Left lobe of liver (tissue), 2 donors: ENCODE measurements at regions not wholly inside any gene's neighbourhood (a gene's known extent, or its start where the extent isn't known, plus 50 kb on each side); places are given as distances from the start of the nearest gene placed in this dataset.

Experiments
- ATAC-seq: fragments of 200-7000 bp; cut with Tn5 transposase; one replicate; pipeline ENCODE4 v1.9.1; 2020; ENCODE audit warnings: mild to moderate bottlenecking, moderate library complexity
- DNase-seq: peaks from one replicate; pipeline ENCODE4 v3.0.0-alpha.2; 2020; ENCODE audit warnings: low spot score
- donor health status: DM: no; HTN: no; CAD: no; lungs with moderate emphysema.
- donor health status: DM: no; HTN: yes; CAD: no.

DNA sequence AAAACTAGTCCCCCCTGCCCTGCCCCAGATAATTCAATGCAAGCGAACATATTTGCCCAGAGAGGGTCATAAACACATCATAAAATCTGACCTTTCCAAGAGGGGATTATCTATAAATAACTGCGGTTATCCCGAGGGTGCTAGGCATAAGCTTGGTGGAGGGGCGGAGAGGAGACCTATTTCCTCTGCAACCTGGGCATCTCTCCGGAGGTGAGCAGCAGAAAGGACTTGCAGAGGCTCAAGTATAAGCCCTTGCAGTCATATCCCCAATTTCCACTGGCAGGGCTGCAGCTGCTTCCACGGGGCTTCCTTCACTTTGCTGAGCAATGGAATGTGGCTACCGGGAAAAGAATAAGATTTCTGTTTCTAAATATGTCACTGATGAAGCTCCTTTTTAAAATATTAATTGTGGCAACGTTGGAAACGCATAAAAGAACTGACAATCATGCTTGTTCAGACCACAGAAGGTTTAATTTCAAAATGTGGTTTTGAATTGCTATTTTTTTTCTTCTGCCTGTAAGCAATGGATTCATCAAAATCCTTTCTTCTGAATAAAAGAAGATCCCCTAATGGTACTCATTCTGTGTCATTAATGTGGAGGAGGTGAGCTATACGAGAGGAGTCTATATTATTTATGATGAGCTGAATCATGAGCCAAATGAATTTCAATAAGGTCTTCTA lies 268.9 kb upstream of the ATP2B1 start:
- ATAC-seq = no peak
- DNase-seq = no peak

DNA sequence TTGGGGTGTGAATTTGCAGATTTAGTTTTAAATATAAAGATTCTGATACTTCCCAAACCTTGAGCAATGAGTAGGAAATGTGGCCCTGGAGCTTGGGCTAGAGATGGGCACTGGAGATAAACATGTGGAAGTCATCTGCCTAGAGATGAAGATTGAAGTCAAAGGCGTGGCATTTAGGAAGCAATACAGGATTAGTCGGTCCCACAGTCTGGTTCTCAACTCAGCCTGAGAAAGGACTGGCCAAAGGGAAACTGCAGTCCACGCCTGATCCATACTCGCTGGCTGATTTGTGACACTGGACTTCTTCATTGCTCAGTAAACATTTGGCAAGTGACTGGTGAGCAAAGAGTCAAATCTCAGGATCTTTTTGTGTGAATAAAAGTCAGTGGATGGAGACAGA lies 268.2 kb upstream of the ATP2B1 start:
- DNase-seq (no peak), ATAC-seq (no peak)

DNA sequence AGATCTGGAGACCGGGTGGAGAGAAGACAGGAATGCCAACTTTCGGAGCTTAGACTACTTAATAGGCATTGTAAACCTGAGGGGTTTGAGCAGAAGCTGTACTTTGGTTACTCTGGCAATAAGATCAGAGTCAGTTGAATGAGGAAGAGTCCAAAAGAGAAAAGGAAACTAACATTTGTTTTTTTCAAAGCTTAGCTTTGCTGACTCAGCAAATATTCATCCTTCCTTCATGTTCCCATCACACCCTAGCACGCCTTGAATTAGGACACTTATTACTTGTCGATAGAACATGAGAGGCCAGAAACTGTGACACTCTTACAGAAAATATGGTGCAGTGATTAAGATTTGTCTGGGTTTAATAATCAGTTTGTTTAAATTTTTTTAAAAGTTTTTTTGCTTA lies 266.9 kb upstream of the ATP2B1 start:
- DNase-seq (no peak), ATAC-seq (no peak)

DNA sequence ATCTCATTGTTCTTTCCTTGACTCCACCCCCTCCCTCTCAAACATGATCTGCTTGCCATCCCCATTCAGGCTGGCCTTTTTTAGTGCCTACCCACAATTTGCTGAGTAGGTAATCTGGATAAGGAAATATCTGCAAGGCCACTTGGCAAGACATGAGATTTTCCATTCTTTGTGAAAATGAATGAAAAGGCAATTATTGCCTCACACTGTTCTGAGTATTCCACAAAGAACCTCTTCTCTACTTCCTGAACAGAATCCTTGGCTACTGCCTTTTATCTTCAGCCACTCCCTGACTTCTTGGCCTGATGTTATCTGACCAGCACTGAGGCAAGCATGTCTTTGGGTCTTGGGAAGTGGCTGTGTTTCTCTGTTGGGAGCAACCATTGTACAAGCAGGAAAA lies 263.2 kb upstream of the ATP2B1 start:
- ATAC-seq (peak; percentile 37), DNase-seq (no peak)

DNA sequence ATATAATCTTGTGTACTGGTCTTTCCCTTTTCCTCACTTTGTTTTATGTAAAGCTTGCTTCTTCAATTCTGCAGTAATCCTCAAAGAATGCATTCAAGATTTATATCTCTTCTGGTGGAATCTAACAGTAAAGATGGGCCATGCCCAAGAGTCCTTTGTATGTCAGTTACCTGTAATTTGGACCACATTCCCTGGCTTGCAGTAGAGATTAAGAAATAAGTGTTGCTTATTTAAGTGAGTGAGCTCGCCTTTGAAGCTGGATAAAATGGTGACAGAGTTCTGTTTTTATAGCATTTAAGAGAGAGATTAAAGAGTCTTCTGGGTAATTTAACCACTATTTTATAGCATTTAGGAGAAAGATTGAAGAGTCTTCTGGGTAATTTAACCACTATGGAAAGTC lies 262.1 kb upstream of the ATP2B1 start:
- ATAC-seq (no peak), DNase-seq (no peak)

DNA sequence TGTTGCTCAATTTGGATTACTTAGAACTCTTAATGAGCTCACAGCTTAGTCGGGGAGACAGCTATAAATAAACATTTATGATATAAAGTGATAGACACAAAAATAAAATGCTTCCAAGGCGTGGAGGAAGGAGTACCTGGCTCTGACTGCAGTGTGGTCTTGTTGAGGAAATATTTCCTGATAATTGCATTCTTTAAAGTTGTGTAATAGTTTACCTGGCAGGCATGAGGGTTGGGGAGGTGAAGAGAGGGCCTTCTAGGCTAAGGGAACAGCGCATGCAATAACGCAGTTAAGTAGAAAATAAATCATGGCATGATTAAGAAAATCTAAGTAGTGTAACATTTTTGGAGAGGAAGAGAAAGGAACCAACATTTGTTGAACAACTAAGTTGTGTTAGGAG lies 260.5 kb upstream of the ATP2B1 start:
- no peak for ATAC-seq
- no peak for DNase-seq

DNA sequence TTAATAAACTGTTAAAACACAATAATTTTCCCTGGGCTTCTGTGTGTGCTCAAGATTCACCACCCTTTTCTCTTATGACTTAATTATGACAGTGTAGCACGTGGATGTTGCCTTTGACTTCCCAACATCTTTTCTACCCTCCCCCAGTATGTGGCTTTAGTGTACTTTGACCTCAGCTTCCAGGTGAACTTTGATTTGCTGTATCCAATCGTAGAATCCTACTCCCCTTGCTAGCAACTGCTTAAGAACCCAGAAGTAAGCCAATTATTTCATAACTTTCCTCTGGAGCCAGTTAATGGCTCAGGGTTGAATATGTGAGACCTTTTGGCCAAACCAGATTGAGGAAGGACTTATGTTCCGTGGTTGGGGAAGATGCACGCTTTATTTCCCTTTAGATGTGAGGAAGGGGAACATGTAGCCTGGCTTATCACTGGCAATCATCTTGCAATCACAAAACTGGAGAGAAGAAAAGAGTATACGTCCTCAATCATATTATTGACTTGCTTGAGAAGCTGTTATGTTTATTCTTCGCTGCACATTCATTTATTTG lies 259.6 kb upstream of the ATP2B1 start:
- ATAC-seq (no peak), DNase-seq (no peak)

DNA sequence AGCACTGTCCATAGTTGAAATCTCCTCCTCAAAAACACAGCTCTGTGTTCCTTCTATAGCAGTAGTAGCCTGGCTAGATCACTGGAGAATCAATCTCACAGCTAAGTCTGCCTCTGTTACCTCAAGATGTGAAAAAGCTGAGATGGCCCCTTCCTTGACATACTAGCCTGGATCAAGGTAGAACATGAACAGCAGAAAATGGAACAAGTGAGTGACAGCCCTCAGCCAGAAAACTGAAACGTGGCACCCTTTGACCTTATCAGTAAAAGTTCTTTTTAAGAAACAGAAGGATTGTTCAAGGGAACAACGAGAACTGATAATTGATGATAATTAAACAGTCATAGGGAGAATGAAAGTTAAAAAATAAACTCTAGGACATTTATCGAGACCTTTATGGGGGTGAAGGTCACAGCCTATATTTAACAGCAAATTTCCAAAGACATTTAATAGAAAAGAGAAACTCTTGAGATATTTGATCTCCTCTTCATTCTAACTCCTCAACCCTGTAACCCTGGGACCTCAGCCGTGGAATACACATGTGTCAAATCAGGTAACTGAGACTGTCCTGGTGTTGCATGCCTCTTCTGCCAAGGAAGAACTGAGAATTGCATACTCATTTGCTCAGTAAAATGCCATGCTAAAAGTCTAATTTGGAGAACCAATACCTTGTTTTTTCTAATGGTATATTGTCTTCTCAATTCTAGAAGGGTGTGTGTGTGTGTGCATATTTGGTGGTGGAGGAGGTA lies 258.0 kb upstream of the ATP2B1 start:
- no peak for ATAC-seq
- no peak for DNase-seq

DNA sequence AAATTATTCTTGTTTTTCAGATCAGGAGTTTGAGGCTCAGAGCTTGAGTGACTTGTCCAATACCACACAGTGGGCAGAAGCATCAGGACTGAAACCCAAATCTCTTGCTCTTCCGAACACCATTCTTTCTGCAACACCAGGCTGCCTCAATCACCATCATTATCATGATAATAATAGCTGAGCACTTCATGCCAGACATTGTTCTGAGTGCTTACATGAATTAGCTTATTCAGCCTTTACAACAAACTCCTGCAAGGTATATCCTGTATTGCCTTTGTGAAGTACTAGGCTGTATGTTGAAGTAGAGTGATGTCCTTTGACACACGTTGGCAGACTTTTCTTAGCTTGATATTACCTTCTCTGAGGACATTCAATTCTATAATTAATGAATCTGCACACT lies 257.4 kb upstream of the ATP2B1 start:
- no peak for ATAC-seq
- DNase-seq = no peak

DNA sequence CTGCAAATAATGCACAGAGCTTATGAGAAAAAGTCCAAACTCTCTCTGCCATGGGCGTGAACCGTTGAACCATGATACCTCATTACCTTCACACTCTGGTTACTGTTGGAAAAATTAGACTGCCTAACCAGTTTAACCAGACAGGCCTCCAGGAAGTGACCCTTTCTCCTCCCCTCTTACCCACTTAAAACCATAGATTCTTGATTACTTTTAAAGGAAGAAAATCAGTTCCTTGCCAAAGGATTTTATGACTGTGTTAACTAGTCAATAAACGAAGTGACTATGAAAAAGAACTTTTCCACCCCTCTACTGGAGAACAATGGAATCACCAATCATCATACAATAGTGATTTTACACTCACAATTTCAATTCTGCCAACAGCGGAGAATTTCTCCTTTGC lies 254.0 kb upstream of the ATP2B1 start:
- ATAC-seq (no peak), DNase-seq (no peak)

DNA sequence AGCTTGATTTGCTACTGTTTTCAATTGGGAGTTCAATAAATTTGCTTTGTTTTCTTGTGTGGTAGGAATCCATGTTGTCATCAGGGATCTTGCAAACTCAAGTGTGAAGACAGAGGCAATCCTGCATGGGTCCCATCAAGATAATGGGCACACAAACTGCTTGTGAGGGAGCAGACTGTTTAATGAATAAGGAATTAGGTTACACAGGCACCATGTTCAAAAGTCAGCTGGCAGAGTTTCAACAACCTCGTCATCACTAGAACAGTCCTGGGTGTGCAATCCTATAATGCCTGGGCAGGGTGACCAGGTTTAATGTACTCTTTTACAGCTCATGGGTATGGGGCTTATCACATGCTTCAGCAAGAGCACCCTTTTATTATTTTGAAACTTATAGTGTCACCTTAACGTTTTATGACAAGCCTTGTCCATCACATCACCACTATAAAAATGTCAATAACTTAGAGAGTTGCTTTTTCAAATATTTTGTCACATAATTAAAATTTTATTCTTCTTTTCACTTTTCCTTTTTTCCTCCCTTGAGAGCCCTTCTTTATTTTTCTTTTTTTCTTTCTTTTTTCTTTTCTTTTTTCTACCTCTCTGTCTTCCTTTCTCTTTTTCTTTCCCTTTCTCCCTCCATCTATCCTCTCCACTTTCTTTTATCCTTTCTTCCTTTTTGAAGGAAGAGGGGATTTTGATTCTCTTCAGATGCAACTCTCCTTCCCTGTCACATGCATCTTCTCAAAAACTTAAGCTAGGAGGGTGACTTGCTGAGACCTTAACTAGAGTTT lies 252.2 kb upstream of the ATP2B1 start:
- DNase-seq = no peak
- ATAC-seq = no peak

DNA sequence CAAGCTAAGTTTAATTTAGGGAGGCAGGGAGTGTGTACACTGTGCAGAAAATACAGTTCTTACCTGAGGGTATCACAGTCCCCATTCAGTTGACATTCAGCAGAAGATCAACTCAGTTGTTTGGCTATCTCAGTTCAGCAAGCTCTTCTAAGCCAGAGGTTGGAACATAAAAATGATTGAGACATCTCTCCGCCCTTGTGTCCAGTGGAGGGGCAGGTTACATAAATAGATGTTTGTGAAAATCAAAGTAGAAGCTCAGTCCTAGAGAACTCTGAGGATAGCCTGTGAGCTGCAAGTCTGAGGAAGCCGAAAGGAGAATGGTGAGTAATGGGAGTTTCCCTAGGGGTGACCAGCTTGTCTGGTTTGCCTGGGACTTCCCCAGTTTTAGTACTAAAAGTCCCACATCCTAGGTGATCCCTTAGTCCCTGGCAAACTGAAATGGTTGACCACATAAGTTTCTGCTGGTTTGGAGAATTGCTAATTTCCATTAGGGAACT lies 251.4 kb upstream of the ATP2B1 start:
- ATAC-seq = no peak
- no peak for DNase-seq

DNA sequence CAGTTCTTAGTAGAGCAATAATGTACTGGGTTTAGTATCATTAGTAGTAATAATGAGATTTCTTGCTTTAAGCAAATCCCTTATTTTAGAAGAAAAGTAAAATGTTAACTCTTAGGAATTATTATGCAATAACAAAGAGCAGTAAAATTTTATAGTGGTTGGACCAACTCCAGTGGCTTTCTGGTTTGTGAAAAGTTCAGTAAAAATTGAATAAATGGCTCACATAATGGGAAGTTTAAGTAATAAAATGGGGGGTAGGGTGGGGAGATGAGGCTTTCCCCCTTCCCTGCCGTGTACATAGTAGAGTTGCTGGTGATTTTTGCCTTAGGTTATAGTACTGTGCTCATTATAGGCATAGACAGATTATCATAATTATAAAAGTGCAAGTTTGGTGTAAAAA lies 250.5 kb upstream of the ATP2B1 start:
- ATAC-seq = no peak
- DNase-seq = no peak

DNA sequence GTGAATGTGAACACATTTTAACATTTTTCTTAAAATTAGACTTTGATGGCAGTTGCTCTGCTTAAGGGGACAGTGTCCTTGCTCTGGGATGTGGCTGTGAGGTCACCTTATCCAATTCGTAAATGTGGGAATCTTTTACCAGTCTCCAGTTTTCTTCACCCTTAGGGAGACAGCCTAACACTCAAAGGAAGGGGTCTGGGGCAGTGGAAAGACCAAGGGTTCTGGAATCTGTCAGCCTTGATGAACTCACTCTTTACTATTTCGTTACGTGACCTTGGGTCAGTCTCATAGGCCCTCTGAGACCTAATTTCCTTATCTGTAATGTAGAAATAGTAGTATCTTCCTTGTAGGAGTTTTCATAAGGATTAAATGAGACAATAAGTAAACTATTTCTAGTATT lies 245.6 kb upstream of the ATP2B1 start:
- DNase-seq (no peak), ATAC-seq (no peak)

DNA sequence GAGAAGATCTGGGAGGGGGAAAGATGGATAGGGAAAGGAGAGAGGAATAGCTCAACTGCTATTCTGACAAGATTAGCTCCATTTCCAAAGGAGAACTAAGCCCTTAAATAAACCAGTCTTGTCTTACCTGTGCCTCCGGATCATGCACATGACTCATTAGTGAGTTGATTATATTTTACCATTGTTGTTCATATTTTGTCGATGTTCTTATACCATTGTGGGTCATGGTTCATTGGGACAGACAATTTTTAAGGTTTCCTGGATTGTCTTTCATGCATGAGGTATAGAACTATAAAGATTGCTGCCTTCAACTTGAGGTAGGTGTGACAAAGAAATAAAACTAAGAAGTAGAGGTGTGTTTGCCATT lies 243.0 kb upstream of the ATP2B1 start:
- ATAC-seq (no peak), DNase-seq (no peak)

DNA sequence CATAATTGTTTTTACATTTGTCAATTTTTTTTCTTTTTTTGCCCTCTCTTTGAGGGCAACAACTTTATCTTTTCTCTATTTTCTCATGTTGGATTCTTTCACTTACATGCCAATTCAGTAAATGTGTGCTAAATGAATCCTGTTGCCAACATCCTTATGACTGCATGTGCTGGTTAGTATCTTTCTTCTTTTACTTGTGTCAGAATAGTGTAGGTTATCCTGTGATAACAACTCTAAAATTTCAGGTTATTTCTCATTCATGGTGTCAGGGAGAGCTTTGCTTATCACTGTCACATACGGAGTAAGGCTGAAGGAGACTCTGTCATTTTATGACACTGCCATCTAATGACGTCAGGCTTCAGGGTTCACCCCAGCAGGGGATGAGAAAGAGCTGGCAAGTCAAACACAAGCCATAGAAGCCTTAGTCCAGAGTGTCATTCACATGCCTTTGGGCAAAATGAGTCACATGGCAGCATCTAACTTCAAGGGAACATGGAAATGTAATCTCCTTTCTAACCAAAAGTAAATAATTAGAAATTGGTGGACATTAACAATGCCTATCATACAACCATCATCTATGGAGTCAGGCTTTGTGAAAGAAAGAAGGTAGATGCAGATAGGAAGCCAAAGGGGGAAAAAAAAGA lies 242.5 kb upstream of the ATP2B1 start:
- ATAC-seq = no peak
- DNase-seq = no peak

DNA sequence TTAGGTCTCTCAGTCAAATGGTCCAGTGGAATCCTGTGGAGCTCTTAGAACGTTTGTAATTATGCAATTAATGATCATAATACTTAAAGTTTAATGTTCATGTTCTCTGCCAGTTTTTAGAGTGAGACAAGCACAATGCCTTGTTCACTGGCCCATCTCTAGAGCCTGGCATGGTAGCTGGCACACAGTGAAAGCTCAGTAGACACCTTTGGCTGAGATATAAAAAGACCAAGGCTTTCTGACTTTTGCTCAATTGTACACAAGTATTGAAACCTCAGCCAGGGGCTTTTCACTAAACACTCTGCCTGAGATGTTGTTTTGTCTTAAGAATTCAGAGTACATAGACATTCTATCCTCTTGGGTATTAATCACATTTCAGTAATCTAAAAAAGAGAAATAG lies 241.8 kb upstream of the ATP2B1 start:
- DNase-seq = no peak
- ATAC-seq = no peak

DNA sequence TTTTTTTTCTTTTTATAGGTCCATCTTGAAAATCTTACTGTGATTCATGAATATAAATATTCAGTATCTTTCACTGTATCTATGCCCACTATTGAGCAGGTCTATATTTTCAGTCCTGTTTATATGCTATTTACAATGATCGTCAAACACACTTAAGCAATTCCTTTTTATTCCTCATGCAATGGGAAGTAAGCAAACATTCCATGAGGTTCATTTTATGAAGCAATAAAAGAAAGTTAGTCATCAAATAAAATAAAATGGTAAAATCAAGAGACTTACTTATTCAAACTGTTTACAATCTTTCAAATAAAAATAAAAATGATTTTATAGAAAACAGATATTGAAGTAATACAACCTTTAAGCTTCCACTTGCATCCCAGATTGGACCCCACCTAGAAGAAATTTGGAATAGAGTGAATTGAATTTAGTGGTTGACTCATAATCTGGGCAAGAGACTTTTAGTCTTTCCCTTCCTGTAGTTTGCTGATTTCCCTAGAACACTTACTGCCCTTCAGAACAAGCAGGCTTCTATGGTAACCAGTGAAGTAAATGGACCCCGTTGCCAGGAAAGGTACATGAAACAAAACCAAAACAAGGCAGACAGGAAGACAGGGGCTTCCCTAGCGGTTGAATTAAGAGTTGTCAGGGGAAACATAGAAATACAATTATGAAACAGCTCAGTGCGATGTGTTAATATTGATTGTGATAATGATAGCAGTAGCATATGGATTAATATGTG lies 241.0 kb upstream of the ATP2B1 start:
- DNase-seq (no peak), ATAC-seq (no peak)

DNA sequence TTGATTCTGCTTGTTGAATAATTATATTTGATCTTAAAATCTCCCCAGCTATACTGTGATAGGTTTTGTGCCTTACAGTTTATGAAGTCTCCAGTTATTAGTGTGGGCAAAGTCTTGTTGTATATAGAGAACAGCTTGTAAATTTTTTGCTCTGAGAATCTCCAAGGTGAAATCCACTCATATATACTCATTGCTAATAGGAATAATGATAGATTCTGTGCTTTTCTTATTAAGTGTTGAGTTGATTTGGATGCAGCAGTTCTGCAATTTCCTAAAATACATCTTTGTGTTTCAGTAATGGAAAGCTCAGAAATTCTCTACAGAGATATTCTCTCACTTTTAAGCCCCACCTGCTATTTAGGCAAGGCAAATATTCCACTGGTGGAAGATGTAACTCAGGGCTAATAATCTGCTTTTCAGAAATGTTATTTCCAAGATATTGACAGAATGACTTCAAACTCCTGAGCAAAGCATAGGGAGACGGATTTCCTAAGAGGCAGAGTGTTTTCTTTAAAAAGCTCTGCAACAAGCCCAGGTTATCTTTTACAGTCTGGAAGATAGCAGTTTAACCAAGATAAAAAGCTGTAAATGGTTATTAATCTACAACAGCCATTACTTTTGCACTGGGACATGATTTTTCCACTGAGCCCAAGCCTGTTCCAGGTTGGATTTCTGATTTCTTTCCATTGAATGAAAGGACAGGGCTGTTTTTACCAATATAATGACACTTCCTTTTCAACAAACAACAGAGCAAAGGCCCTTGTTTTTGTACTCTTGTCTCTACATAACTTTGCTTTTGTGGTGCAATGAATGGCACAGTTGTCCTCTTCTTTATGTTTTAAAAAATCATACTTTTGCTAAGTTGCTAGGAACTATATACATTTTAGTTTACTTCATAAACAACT lies 239.9 kb upstream of the ATP2B1 start:
- ATAC-seq = no peak
- DNase-seq = no peak
